ENCODE measurements at regions not wholly inside any gene's neighbourhood (a gene's known extent, or its start where the extent isn't known, plus 50 kb on each side); places are given as distances from the start of the nearest gene placed in this dataset.
A peak's percentile ranks its signal among the peaks of the same experiment; 100 is the strongest.

DNA sequence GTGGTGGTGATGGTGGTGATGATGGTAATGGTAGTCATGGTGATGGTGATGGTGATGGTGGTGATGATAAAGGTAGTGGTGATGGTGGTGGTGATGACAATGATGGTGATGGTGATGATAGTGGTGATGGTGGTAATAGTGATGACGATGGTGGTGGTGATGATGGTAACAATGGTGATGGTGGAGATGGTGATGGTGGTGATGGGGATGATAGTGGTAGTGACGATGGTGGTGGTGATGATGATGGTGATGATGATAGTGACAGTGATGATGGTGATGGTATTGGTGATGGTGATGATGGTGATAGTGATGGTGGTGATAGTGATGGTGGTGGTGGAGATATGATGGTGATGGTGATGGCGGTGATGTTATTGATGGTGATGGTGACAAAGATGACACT lies 108.4 kb upstream of the NKX1-1 start:
- Mint-ChIP-seq H3K27me3 (ENCODE audit: unreplicated experiment) (no peaks in the 10 kb centered on the region), H3K9me3 (ENCODE audit: unreplicated experiment) (peaks cover 3% of the 10 kb centered on the region), H3K36me3 (ENCODE audit: unreplicated experiment) (no peaks in the 10 kb centered on the region), H3K4me3 (ENCODE audit: unreplicated experiment) (no peak overlapping the region), H3K4me1 (ENCODE audit: low read depth, unreplicated experiment) (peaks cover 5% of the 10 kb centered on the region), H3K27ac (ENCODE audit: unreplicated experiment) (no peak overlapping the region)
- no peak for DNase-seq
- TF ChIP-seq, protein P1, sequence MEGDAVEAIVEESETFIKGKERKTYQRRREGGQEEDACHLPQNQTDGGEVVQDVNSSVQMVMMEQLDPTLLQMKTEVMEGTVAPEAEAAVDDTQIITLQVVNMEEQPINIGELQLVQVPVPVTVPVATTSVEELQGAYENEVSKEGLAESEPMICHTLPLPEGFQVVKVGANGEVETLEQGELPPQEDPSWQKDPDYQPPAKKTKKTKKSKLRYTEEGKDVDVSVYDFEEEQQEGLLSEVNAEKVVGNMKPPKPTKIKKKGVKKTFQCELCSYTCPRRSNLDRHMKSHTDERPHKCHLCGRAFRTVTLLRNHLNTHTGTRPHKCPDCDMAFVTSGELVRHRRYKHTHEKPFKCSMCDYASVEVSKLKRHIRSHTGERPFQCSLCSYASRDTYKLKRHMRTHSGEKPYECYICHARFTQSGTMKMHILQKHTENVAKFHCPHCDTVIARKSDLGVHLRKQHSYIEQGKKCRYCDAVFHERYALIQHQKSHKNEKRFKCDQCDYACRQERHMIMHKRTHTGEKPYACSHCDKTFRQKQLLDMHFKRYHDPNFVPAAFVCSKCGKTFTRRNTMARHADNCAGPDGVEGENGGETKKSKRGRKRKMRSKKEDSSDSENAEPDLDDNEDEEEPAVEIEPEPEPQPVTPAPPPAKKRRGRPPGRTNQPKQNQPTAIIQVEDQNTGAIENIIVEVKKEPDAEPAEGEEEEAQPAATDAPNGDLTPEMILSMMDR (IDR thresholded peaks at IDR 0.05; ENCODE audit: partially characterized antibody, unreplicated experiment): no peak

DNA sequence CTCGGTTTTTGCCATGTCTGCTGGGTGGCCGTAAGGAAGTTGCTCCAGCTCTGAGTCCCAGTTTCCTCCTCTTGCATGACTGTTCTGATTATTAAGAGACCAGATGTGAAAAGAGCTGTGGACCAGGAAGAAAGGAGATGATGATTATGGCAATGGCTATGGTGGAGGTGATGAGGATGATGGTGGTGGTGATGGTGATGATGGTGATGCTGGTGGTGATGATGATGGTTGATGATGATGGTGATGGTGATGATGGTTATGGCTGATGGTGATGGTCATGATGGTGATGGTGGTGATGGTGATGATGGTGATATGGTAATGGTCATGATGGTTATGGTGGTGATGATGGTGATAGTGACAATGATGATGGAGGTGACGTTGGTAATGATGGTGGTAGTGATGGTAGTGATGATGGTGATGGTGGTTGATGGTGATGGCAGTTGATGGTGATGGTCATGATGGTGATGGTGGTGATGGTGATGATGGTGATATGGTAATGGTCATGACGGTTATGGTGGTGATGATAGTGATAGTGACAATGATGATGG lies 107.8 kb upstream of the NKX1-1 start:
- H3K36me3 Mint-ChIP-seq (ENCODE audit: unreplicated experiment): no peaks in the 10 kb centered on the region
- peaks cover 3% of the 10 kb centered on the region for H3K9me3 Mint-ChIP-seq (ENCODE audit: unreplicated experiment)
- no peak overlapping the region for H3K4me3 Mint-ChIP-seq (ENCODE audit: unreplicated experiment)
- DNase-seq: no peak
- peaks cover 5% of the 10 kb centered on the region for H3K4me1 Mint-ChIP-seq (ENCODE audit: low read depth, unreplicated experiment)
- no peak overlapping the region for H3K27ac Mint-ChIP-seq (ENCODE audit: unreplicated experiment)
- TF ChIP-seq, protein P1 (IDR thresholded peaks at IDR 0.05; ENCODE audit: partially characterized antibody, unreplicated experiment): no peak
- H3K27me3 Mint-ChIP-seq (ENCODE audit: unreplicated experiment): no peaks in the 10 kb centered on the region

DNA sequence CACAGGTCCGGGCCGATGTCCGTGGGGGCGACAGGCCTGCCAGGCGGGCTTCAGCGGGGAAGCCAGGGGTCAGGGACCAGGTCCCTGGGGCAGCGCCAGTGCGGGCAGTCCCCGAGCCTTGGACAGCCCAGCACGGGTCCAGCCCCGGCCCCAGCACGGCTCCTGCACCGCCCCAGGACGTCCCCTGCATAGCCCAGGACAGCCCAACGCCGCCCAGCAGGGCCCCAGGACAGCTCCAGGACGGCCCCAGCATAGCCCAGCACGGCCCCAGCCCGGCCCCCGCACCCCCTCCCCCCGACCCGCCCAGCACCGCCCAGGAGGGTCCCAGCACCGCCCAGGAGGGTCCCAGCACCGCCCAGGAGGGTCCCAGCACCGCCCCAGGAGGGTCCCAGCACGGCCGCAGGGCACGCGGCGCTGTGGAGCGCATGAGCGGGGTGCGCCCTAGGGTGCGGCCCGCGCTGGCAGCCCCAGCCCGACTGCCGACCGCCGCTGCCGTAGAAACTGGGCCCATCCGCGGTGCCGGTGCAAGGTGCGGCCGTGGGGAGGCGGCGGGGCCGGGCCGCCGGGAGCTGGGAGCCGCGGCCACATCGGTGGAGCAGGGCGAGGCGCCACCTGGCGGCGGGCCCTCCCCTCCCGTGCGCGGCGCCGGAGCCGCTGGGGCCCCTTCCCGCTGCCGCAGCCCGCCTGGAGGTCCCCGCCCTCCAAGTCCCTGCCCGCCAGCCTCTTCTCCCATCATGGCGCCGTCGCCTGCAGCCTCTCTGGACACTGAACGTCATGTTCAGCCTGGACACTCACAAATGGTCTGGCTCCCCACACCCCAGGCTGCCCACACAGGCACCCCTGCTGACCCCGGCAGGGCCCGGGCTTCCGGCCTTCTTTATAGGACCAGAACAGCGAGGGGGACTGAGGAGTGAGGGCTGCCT lies 106.8 kb upstream of the NKX1-1 start:
- H3K27ac Mint-ChIP-seq (ENCODE audit: unreplicated experiment): no peak overlapping the region
- no peaks in the 10 kb centered on the region for H3K27me3 Mint-ChIP-seq (ENCODE audit: unreplicated experiment)
- no peaks in the 10 kb centered on the region for H3K36me3 Mint-ChIP-seq (ENCODE audit: unreplicated experiment)
- H3K9me3 Mint-ChIP-seq (ENCODE audit: unreplicated experiment): peaks cover 3% of the 10 kb centered on the region
- peak; percentile 75 for DNase-seq
- H3K4me1 Mint-ChIP-seq (ENCODE audit: low read depth, unreplicated experiment): peaks cover 5% of the 10 kb centered on the region
- TF ChIP-seq, protein P1 (IDR thresholded peaks at IDR 0.05; ENCODE audit: partially characterized antibody, unreplicated experiment): peak; percentile 76
- H3K4me3 Mint-ChIP-seq (ENCODE audit: unreplicated experiment): no peak overlapping the region

DNA sequence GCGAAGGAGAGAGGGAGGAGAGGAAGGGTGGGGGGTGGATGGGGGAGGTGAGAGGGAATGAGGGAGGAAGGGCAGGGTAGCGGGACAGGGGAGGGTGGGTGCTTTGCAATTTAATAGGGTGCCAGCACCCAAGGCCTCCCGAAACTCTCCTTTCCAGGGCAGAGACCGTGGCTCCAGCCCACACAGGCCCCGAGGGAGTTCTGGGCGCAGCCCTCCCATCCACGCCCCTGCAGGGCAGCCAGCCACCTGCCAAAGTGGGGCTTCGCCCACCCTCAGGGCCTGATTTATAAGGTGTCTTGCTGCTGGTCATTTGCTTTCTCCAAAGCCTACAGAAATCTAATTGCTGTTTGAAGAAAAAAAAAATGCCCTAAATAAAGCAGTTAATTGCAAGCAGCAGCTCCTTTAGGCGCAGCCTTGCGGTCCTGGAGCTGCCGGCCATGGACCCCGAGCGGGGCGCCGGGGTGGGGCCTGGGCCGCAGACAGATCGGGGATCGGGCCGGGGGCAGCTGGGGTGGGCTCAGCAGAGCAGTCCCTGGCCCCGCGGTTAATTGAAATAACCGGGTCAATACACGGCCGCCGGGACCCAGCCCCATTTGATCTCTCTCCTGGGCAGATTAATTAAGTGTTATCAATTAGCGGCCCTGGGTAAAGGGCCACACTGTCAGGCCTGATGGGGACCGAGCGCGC lies 106.0 kb upstream of the NKX1-1 start:
- TF ChIP-seq, protein P1 (IDR thresholded peaks at IDR 0.05; ENCODE audit: partially characterized antibody, unreplicated experiment): no peak
- no peaks in the 10 kb centered on the region for H3K36me3 Mint-ChIP-seq (ENCODE audit: unreplicated experiment)
- no peaks in the 10 kb centered on the region for H3K27me3 Mint-ChIP-seq (ENCODE audit: unreplicated experiment)
- no peak overlapping the region for H3K27ac Mint-ChIP-seq (ENCODE audit: unreplicated experiment)
- no peak overlapping the region for H3K4me3 Mint-ChIP-seq (ENCODE audit: unreplicated experiment)
- no peak for DNase-seq
- peaks cover 3% of the 10 kb centered on the region for H3K9me3 Mint-ChIP-seq (ENCODE audit: unreplicated experiment)
- H3K4me1 Mint-ChIP-seq (ENCODE audit: low read depth, unreplicated experiment): peaks cover 5% of the 10 kb centered on the region
